IMR-90 (cell line): ENCODE measurements at regions not wholly inside any gene's neighbourhood (a gene's known extent, or its start where the extent isn't known, plus 50 kb on each side); places are given as distances from the start of the nearest gene placed in this dataset.

Experiments used
- ATAC-seq: fragments of 200-7000 bp; cut with Tn5 transposase; 2 replicates; pipeline ENCODE4 v1.9.1; 2020; ENCODE audit warnings: low read depth, mild to moderate bottlenecking, moderate library complexity
- BruUV-seq: library from RNA; stranded (reverse); fragments of 400-500 nt; replicated peaks from 2 replicates; lab custom pipeline; 2021; lab: Mats Ljungman, UMichigan
- CTCF ChIA-PET: fragments of 300-600 bp; formaldehyde crosslinking; extraction: SDS; loops from one replicate; lab custom pipeline; 2021; ENCODE audit warnings: antibody characterized with exemption; lab: Yijun Ruan, JAX
- POLR2A ChIA-PET: fragments of 300-600 bp; sonication (Branson Sonifier 250); formaldehyde crosslinking; loops from one replicate; lab custom pipeline; 2022; ENCODE audit warnings: antibody characterized with exemption; ENCODE audit not compliant: unreplicated experiment; lab: Charles Lee
- DNase-seq: peaks from one replicate; pipeline ENCODE4 v3.0.0; 2013
- H2AFZ ChIP-seq: replicated peaks from 2 replicates; pipeline ENCODE3; 2013; ENCODE audit warnings: low read length, mild to moderate bottlenecking; ENCODE audit not compliant: poor library complexity
- H2AK5ac ChIP-seq: 2 replicates; pipeline ENCODE4 v1.6.1; 2013; ENCODE audit warnings: low read depth, low read length, inconsistent platforms
- H2AK9ac ChIP-seq: replicated peaks from 2 replicates; pipeline ENCODE3; 2013; ENCODE audit warnings: mild to moderate bottlenecking, low read depth, low read length, moderate library complexity; ENCODE audit not compliant: poor library complexity
- H2BK120ac ChIP-seq: 2 replicates; pipeline ENCODE4 v1.6.1; 2013; ENCODE audit warnings: low read depth, low read length, inconsistent platforms
- H2BK15ac ChIP-seq: 3 replicates; pipeline ENCODE4 v1.6.1; 2013; ENCODE audit warnings: low read depth, low read length, inconsistent platforms
- H2BK20ac ChIP-seq: 2 replicates; pipeline ENCODE4 v1.6.1; 2013; ENCODE audit warnings: low read depth, mild to moderate bottlenecking, inconsistent platforms, low read length, moderate library complexity
- H2BK5ac ChIP-seq: 2 replicates; pipeline ENCODE4 v1.6.1; 2013; ENCODE audit warnings: mild to moderate bottlenecking, low read depth, low read length, inconsistent platforms; ENCODE audit not compliant: poor library complexity, severe bottlenecking
- H3K14ac ChIP-seq: replicated peaks from 2 replicates; pipeline ENCODE4 v1.6.1; 2013; ENCODE audit warnings: low read depth, low read length, inconsistent platforms
- H3K18ac ChIP-seq: 2 replicates; pipeline ENCODE4 v1.6.1; 2013; ENCODE audit warnings: low read depth, low read length, control low read depth
- H3K23ac ChIP-seq: 2 replicates; pipeline ENCODE4 v1.6.1; 2013; ENCODE audit warnings: low read depth, low read length, inconsistent platforms
- H3K27ac ChIP-seq: 2 replicates; pipeline ENCODE4 v1.5.1; 2013; ENCODE audit warnings: mild to moderate bottlenecking, control low read depth, low read length; ENCODE audit not compliant: insufficient read depth
- H3K27me3 ChIP-seq: 2 replicates; pipeline ENCODE4 v1.6.1; 2013; ENCODE audit warnings: low read length; ENCODE audit not compliant: control insufficient read depth, insufficient read depth
- H3K36me3 ChIP-seq: 2 replicates; pipeline ENCODE4 v1.6.1; 2013; ENCODE audit warnings: low read length, mixed read lengths; ENCODE audit not compliant: control insufficient read depth, insufficient read depth
- H3K4ac ChIP-seq: 2 replicates; pipeline ENCODE4 v1.6.1; 2013; ENCODE audit warnings: low read depth, low read length, inconsistent platforms
- H3K4me1 ChIP-seq: 2 replicates; pipeline ENCODE4 v1.6.1; 2013; ENCODE audit warnings: low read length, mixed read lengths; ENCODE audit not compliant: control insufficient read depth, insufficient read depth
- H3K4me2 ChIP-seq: 2 replicates; pipeline ENCODE4 v1.6.1; 2013; ENCODE audit warnings: low read depth, mild to moderate bottlenecking, control low read depth, low read length, moderate library complexity
- H3K4me3 ChIP-seq: 2 replicates; pipeline ENCODE4 v1.5.1; 2013; ENCODE audit warnings: low read depth, mild to moderate bottlenecking, control low read depth, low read length, moderate library complexity; ENCODE audit not compliant: insufficient read depth
- H3K56ac ChIP-seq: 2 replicates; pipeline ENCODE4 v1.6.1; 2013; ENCODE audit warnings: low read length, inconsistent platforms; ENCODE audit not compliant: insufficient read depth; ENCODE audit errors: extremely low read depth
- H3K79me1 ChIP-seq, 2 experiments: 2 replicates each; pipeline ENCODE4 v1.6.1; 2013; ENCODE audit warnings: low read length in 2 of 2, inconsistent platforms in 1 of 2, low read depth in 1 of 2
- H3K9ac ChIP-seq: 2 replicates; pipeline ENCODE4 v1.6.1; 2013; ENCODE audit warnings: low read depth, low read length, control low read depth
- H3K9me1 ChIP-seq: 2 replicates; pipeline ENCODE4 v1.6.1; 2013; ENCODE audit warnings: low read length, inconsistent platforms; ENCODE audit not compliant: insufficient read depth
- H3K9me3 ChIP-seq: 2 replicates; pipeline ENCODE4 v1.6.1; 2013; ENCODE audit warnings: low read length; ENCODE audit not compliant: control insufficient read depth, insufficient read depth
- H4K20me1 ChIP-seq: 2 replicates; pipeline ENCODE4 v1.6.1; 2013; ENCODE audit warnings: low read length, inconsistent platforms; ENCODE audit not compliant: insufficient read depth
- H4K5ac ChIP-seq: 2 replicates; pipeline ENCODE4 v1.6.1; 2013; ENCODE audit warnings: mild to moderate bottlenecking, low read depth, low read length, control low read depth
- H4K8ac ChIP-seq, 2 experiments: 2 replicates each; pipeline ENCODE4 v1.6.1; 2013; ENCODE audit warnings: low read depth in 2 of 2, low read length in 2 of 2, control low read depth in 1 of 2, inconsistent platforms in 1 of 2
- H4K91ac ChIP-seq: 2 replicates; pipeline ENCODE4 v1.6.1; 2013; ENCODE audit warnings: low read depth, low read length, inconsistent platforms; ENCODE audit not compliant: insufficient read depth
- BHLHE40 ChIP-seq: fragments of 150-350 bp; IDR thresholded peaks from 2 replicates; pipeline ENCODE4 v1.6.1; 2016; ENCODE audit warnings: mild to moderate bottlenecking, low read depth, low read length
- CEBPB ChIP-seq: IDR thresholded peaks from 2 replicates; pipeline ENCODE4 v1.6.1; 2012; ENCODE audit warnings: low read depth, low read length, improper control_type of control experiment
- CHD1 ChIP-seq: IDR thresholded peaks from 2 replicates; pipeline ENCODE4 v1.6.1; 2012; ENCODE audit warnings: low read depth, low read length, improper control_type of control experiment
- FOS ChIP-seq: fragments of 150-350 bp; IDR thresholded peaks from 2 replicates; pipeline ENCODE4 v1.6.1; 2016; ENCODE audit warnings: low read depth, low read length
- MAFK ChIP-seq: IDR thresholded peaks from 2 replicates; pipeline ENCODE4 v1.6.1; 2012; ENCODE audit warnings: low read depth, low read length, improper control_type of control experiment
- MAZ ChIP-seq: IDR thresholded peaks from 2 replicates; pipeline ENCODE4 v1.6.1; 2012; ENCODE audit warnings: low read depth, mild to moderate bottlenecking, low read length, improper control_type of control experiment, moderate library complexity, borderline replicate concordance
- MXI1 ChIP-seq: IDR thresholded peaks from 2 replicates; pipeline ENCODE4 v1.6.1; 2012; ENCODE audit warnings: low read depth, mild to moderate bottlenecking, low read length, moderate library complexity, borderline replicate concordance
- NFE2L2 ChIP-seq: fragments of 150-350 bp; IDR thresholded peaks from 2 replicates; pipeline ENCODE4 v1.6.1; 2016; ENCODE audit warnings: low read depth, mild to moderate bottlenecking, low read length
- POLR2A ChIP-seq: IDR thresholded peaks from 2 replicates; pipeline ENCODE4 v1.6.1; 2012; ENCODE audit warnings: mild to moderate bottlenecking, low read depth, low read length
- RAD21 ChIP-seq: IDR thresholded peaks from 2 replicates; pipeline ENCODE4 v1.6.1; 2012; ENCODE audit warnings: low read length, improper control_type of control experiment
- RCOR1 ChIP-seq: IDR thresholded peaks from 2 replicates; pipeline ENCODE4 v1.6.1; 2012; ENCODE audit warnings: mild to moderate bottlenecking, low read length, improper control_type of control experiment; ENCODE audit not compliant: insufficient replicate concordance
- RFX5 ChIP-seq: IDR thresholded peaks from 2 replicates; pipeline ENCODE4 v1.8.0; 2012; ENCODE audit warnings: low read depth, mild to moderate bottlenecking, low read length, moderate library complexity
- SMC3 ChIP-seq: fragments of 150-350 bp; IDR thresholded peaks from 2 replicates; pipeline ENCODE4 v1.6.1; 2016; ENCODE audit warnings: low read depth, mild to moderate bottlenecking, antibody characterized with exemption, low read length, moderate library complexity
- WGBS, 2 experiments: methylation state at CpG; one replicate each; pipeline versions ENCODE4 v1.1.5 to v1.1.7; 2013; ENCODE audit warnings: missing lambda C conversion rate in 2 of 2; ENCODE audit not compliant: insufficient read length in 1 of 2; ENCODE audit errors: extremely low coverage in 2 of 2; 5-methylcytosine and 5-hydroxymethylcytosine counted together
- dilution Hi-C: fragments of 300-500 bp; cut with HindIII; formaldehyde crosslinking; loops from one replicate; pipeline ENCODE4 v1.14.3; 2018; ENCODE audit warnings: low sequenced_read_pairs; ENCODE audit not compliant: unreplicated experiment
- in situ Hi-C: fragments of 300-500 bp; cut with MboI; formaldehyde crosslinking; loops from 3 replicates; pipeline ENCODE4 v1.14.3; 2019; ENCODE audit warnings: low sequenced_read_pairs, inconsistent platforms, mixed read lengths
- intact Hi-C: fragments of 100-400 bp; cut with micrococcal nuclease; formaldehyde crosslinking; loops from 2 replicates; pipeline ENCODE4 v1.10.0; 2022
- TF ChIP-seq, protein P1 (sequence below): fragments of 150-350 bp; IDR thresholded peaks from 2 replicates; pipeline ENCODE4 v1.6.1; 2017; ENCODE audit warnings: mild to moderate bottlenecking, antibody characterized with exemption, low read length, low read depth
- TF ChIP-seq, protein P2 (sequence below): fragments of 150-350 bp; IDR thresholded peaks from 2 replicates; pipeline ENCODE4 v1.6.1; 2016; ENCODE audit warnings: low read depth, mild to moderate bottlenecking, low read length, moderate library complexity, borderline replicate concordance
- TF ChIP-seq, protein P3 (sequence below): conservative IDR thresholded peaks from 2 replicates; pipeline ENCODE4 v1.5.1; 2012; ENCODE audit warnings: mild to moderate bottlenecking, low read depth, low read length, improper control_type of control experiment

DNA sequence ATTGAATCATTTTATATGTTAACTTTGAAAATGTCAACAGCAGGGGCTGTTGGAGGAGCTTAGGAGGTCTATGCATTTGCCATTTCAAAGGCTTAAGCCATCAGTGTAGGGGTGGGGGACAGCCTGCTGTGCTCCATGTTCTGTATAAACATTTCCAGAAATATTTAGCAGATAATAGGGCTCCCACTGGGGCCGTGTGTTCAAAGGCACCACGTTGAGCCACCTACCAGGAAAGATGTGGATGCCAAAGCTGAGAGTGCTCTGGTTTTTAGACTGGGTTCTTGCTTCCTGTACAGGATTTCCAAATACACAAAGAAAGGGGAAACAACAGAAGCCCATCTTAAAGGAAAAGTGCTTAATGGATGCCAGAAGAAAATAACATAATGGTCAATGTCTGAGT is 219.5 kb downstream of the CENPC start:
- Histone ChIP-seq H4K91ac (no peak overlapping the region), H3K56ac (no peak overlapping the region), H4K5ac (no peak overlapping the region), H3K36me3 (no peaks in the 10 kb centered on the region), H3K4me1 (no peaks in the 10 kb centered on the region), H3K9me1 (no peaks in the 10 kb centered on the region), H3K27me3 (no peaks in the 10 kb centered on the region), H3K18ac (no peak overlapping the region), H2BK15ac (no peak overlapping the region), H3K4me2 (no peak overlapping the region), H2BK20ac (no peak overlapping the region), H3K14ac (no peak overlapping the region), H3K9ac (no peak overlapping the region), H4K20me1 (no peaks in the 10 kb centered on the region), H2AFZ (no peak overlapping the region), H2BK5ac (no peak overlapping the region), H3K4me3 (no peak overlapping the region), H3K79me1 (no peaks in the 10 kb centered on the region), H3K9me3 (no peaks in the 10 kb centered on the region), H2AK5ac (no peak overlapping the region), H2AK9ac (no peak overlapping the region), H4K8ac (no peak overlapping the region), H3K23ac (no peak overlapping the region), H3K4ac (no peak overlapping the region), H3K27ac (no peak overlapping the region), H2BK120ac (no peak overlapping the region)
- ATAC-seq: no peak
- dilution Hi-C loops (no loop called here), intact Hi-C loops (no loop called here), in situ Hi-C loops (no loop called here)
- no peak for DNase-seq
- WGBS, 2 experiments: no CpG with 5 or more reads among the region's 2 CpGs
- TF ChIP-seq, protein P1, sequence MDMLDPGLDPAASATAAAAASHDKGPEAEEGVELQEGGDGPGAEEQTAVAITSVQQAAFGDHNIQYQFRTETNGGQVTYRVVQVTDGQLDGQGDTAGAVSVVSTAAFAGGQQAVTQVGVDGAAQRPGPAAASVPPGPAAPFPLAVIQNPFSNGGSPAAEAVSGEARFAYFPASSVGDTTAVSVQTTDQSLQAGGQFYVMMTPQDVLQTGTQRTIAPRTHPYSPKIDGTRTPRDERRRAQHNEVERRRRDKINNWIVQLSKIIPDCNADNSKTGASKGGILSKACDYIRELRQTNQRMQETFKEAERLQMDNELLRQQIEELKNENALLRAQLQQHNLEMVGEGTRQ: no peak
- TF ChIP-seq RCOR1: no peak
- TF ChIP-seq NFE2L2: no peak
- TF ChIP-seq RAD21: no peak
- no peak for TF ChIP-seq CEBPB
- no peak for TF ChIP-seq CHD1
- no peak for TF ChIP-seq POLR2A
- TF ChIP-seq BHLHE40: no peak
- TF ChIP-seq FOS: no peak
- no peak for TF ChIP-seq SMC3
- no peak for TF ChIP-seq MXI1
- no peak for TF ChIP-seq RFX5
- no peak for TF ChIP-seq MAZ
- TF ChIP-seq MAFK: no peak
- TF ChIP-seq, protein P2, sequence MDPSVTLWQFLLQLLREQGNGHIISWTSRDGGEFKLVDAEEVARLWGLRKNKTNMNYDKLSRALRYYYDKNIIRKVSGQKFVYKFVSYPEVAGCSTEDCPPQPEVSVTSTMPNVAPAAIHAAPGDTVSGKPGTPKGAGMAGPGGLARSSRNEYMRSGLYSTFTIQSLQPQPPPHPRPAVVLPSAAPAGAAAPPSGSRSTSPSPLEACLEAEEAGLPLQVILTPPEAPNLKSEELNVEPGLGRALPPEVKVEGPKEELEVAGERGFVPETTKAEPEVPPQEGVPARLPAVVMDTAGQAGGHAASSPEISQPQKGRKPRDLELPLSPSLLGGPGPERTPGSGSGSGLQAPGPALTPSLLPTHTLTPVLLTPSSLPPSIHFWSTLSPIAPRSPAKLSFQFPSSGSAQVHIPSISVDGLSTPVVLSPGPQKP: no peak
- TF ChIP-seq, protein P3, sequence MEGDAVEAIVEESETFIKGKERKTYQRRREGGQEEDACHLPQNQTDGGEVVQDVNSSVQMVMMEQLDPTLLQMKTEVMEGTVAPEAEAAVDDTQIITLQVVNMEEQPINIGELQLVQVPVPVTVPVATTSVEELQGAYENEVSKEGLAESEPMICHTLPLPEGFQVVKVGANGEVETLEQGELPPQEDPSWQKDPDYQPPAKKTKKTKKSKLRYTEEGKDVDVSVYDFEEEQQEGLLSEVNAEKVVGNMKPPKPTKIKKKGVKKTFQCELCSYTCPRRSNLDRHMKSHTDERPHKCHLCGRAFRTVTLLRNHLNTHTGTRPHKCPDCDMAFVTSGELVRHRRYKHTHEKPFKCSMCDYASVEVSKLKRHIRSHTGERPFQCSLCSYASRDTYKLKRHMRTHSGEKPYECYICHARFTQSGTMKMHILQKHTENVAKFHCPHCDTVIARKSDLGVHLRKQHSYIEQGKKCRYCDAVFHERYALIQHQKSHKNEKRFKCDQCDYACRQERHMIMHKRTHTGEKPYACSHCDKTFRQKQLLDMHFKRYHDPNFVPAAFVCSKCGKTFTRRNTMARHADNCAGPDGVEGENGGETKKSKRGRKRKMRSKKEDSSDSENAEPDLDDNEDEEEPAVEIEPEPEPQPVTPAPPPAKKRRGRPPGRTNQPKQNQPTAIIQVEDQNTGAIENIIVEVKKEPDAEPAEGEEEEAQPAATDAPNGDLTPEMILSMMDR: no peak
- ChIA-PET CTCF (no interaction called here), POLR2A (no interaction called here)
- BruUV-seq: no TSS peak
